ENCODE measurements at regions not wholly inside any gene's neighbourhood (a gene's known extent, or its start where the extent isn't known, plus 50 kb on each side); places are given as distances from the start of the nearest gene placed in this dataset.
"Not testable (repeated sequence)": the region's sequence is repeated elsewhere in the genome, so short reads cannot be mapped to it uniquely, and the experiment has no call there.

DNA sequence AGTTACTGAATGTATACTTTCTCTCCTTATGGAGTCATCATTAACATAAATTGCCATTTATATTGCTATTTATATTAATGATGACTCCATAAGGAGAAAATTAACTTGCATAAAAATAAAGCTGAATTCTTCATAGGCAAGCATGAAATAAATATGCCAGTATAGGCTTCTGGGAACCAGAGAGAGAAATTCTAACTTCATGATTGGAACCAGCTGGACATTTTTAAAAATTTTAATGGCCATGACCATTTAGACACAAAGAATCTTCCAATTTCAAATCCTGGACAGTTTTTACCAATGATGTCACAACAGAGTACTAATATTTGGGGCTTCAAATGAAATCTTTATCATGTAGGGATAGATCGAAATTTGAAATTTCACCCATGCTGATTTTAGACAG is 268.7 kb downstream of the PTGER3 start:
- no peak overlapping the region for H3K4me3 ChIP-seq (ENCODE audit: low read depth, low read length)

DNA sequence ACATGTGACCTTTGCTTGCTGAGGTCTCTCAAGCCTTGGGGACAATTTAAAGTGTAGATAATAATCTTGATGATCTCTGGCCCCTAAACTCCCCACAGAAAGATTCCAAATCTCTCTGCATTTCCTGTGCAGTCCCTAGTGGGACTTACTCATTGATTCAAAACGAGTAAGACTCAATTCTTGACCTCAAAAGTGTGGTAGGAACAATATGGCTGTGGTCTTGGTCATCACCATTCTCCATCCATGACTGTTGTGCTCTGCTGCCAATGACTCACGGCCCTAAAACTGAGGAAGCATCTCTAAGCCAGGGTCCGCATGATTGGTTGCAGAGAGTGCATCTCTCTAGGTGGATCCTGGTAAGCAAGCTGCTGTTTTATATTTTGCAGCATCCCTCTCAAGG is 268.0 kb downstream of the PTGER3 start:
- H3K4me3 ChIP-seq (ENCODE audit: low read depth, low read length): no peak overlapping the region
- TF ChIP-seq, protein P1, sequence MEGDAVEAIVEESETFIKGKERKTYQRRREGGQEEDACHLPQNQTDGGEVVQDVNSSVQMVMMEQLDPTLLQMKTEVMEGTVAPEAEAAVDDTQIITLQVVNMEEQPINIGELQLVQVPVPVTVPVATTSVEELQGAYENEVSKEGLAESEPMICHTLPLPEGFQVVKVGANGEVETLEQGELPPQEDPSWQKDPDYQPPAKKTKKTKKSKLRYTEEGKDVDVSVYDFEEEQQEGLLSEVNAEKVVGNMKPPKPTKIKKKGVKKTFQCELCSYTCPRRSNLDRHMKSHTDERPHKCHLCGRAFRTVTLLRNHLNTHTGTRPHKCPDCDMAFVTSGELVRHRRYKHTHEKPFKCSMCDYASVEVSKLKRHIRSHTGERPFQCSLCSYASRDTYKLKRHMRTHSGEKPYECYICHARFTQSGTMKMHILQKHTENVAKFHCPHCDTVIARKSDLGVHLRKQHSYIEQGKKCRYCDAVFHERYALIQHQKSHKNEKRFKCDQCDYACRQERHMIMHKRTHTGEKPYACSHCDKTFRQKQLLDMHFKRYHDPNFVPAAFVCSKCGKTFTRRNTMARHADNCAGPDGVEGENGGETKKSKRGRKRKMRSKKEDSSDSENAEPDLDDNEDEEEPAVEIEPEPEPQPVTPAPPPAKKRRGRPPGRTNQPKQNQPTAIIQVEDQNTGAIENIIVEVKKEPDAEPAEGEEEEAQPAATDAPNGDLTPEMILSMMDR (IDR thresholded peaks at IDR 0.05; ENCODE audit: borderline replicate concordance, insufficient read depth, low read depth, low read length): no peak

More for the DNA sequence above, 268.7 kb downstream of the PTGER3 start:
- TF ChIP-seq, protein P1 (IDR thresholded peaks at IDR 0.05; ENCODE audit: borderline replicate concordance, insufficient read depth, low read depth, low read length): no peak

DNA sequence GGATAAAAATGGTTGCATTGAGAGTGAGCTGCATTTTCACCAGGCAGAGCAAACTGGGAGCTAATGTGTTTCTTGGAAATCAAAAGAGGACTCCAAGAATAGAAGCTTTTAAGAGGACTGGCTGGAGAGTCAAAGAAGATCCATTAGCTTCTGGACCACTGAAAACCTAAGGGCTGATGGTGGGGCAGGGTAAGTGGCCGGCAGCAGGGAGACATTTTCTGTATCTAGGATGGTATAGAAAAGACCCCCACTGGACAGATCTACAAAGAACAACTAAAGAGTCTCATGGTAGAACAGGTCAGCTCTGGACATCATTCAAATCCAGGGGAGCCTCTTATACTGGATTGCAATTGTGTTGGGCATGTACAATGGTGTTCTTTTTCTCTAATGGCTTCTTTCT is 262.3 kb downstream of the PTGER3 start:
- H3K4me3 ChIP-seq (ENCODE audit: low read depth, low read length): no peak overlapping the region
- TF ChIP-seq, protein P1 (IDR thresholded peaks at IDR 0.05; ENCODE audit: borderline replicate concordance, insufficient read depth, low read depth, low read length): no peak

DNA sequence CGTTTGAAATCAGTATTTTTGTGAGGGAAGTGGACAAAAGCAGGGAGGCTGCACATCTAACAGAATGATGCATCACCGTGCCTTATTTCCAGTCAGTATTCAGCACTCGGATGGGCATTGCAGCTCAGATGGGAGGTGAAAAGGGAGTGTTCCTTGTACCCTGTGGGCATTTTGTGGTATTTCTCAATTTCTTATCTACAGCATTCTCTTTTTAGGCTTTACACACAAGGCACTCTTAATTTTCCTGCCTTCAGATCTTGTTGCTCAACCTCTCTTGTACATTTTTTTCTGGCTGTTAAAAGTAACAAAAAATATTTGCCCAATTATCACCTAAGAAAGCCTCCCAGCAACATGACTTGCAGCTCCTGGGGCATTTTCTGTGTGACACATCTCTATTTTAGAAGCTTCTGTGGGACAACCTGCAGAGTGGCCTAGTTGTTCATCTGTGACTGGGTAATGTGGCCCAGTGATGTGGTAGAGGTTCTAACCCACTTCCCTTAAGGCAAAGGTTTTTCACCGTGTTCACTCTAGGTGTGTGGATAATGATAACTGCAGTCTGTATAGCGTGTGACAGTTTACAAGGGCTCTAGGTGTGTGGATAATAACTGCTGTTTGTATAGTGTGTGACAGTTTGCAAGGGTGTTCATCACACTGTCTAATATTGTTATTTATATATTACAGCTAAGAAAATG is 257.2 kb downstream of the PTGER3 start:
- TF ChIP-seq, protein P1 (IDR thresholded peaks at IDR 0.05; ENCODE audit: borderline replicate concordance, insufficient read depth, low read depth, low read length): no peak
- no peak overlapping the region for H3K4me3 ChIP-seq (ENCODE audit: low read depth, low read length)

DNA sequence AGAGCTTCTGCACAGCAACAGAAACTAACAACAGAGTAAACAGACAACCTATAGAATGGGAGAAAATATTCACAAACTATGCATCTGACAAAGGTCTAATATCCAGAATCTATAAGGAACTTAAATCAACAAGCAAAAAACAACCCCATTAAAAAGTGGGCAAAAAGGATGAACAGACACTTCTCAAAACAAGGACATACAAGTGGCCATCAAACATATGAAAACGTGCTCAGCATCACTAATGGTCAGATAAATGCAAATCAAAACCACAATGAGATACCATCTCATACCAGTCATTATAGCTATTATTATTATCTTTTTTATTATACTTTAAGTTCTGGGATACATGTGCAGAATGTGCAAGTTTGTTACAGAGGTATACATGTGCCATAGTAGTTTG is 252.6 kb downstream of the PTGER3 start:
- H3K4me3 ChIP-seq (ENCODE audit: low read depth, low read length): not testable (repeated sequence)

DNA sequence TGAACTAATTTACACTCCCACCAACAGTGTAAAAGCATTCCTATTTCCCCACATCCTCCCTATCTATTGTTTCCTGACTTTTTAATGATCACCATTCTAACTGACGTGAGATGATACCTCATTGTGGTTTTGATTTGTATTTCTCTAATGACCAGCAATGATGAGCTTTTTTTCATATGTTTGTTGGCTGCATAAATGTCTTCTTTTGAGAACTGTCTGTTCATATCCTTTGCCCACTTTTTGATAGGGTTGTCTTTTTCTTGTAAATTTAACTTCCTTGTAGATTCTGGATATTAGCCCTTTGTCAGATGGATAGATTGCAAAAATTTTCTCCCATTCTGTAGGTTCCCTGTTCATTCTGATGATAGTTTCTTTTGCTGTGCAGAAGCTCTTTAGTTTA is 251.3 kb downstream of the PTGER3 start:
- H3K4me3 ChIP-seq (ENCODE audit: low read depth, low read length): not testable (repeated sequence)

DNA sequence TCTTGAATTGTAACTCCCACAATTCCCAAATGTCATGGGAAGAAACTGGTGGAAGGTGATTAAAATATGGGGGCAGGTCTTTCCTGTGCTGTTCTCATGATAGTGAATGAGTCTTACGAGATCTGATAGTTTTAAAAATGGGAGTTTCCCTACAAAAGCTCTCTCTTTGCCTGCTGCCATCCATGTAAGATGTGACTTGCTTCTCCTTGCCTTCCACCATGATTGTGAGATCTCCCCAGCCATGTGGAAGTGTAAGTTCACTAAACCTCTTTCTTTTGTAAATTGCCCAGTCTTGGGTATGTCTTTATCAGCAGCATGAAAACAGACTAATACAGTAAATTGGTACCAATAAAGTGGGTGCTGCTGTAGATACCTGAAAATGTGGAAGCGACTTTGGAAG is 245.0 kb downstream of the PTGER3 start:
- H3K4me3 ChIP-seq (ENCODE audit: low read depth, low read length): not testable (repeated sequence)

DNA sequence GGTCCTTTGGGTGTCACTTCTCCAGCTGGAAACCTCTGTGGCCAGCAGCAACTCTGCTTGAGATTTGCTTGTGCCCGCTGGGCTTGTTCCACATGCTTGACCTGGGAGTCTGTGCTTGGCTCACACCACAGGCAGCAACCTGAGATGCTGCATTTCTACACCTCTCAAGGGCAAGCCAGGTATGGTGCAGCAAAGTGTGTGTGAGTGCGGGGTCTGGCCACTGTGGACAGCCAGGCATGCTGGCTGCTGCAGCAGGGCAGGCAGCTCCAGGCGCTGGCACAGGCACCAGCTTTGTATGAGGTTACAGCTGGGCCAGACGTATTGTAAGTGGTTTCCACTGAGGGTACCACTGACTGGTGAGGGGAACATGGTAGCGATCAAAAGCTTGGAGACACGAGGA is 242.0 kb downstream of the PTGER3 start:
- H3K4me3 ChIP-seq (ENCODE audit: low read depth, low read length): no peak overlapping the region
- TF ChIP-seq, protein P1 (IDR thresholded peaks at IDR 0.05; ENCODE audit: borderline replicate concordance, insufficient read depth, low read depth, low read length): no peak

DNA sequence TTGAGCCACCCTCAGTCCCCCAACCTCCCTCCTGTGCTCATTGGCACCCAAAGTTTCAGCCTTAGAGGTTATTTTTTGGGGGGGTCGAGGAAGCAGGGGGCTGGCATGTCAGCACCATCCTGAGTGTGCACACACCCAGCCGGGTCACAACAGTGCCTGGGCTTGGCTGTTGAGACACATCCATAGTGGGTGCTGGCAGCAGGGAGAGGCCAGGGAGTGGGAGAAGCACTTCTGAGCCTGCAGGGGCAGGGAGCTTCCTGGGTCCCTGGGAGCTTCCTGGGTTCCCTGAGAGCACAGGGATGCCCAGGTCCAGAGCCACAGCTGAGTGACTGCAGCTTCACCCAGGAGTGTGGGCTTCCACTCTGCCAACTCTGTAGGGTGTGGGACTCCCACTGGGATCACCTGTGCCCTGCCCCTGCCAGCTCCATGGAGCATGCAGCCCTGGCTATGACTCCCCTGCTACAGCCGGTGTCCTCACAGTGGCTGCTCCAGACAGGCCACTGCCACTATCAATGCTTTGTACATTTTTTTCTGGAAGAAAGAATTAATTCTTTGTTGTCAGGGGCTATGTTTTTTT is 240.4 kb downstream of the PTGER3 start:
- TF ChIP-seq, protein P1 (IDR thresholded peaks at IDR 0.05; ENCODE audit: borderline replicate concordance, insufficient read depth, low read depth, low read length): no peak
- no peak overlapping the region for H3K4me3 ChIP-seq (ENCODE audit: low read depth, low read length)

Measured in GM12875 (cell line).